ENCODE measurements at regions not wholly inside any gene's neighbourhood (a gene's known extent, or its start where the extent isn't known, plus 50 kb on each side); places are given as distances from the start of the nearest gene placed in this dataset.

GRCh38 chr9:113823421-113823820 lies 52.7 kb upstream of the ZNF618 start:
- Histone ChIP-seq H3K18ac (ENCODE audit: extremely low read depth, low read length) (no peak overlapping the region), H3K9me3 (ENCODE audit: insufficient read depth in 2 of 2, low read depth in 1 of 2, low read length in 1 of 2) (no peaks in the 10 kb centered on the region), H3K27me3 (replicated peaks in 1 of 4; ENCODE audit: control insufficient read depth in 3 of 4, extremely low read depth in 1 of 4, insufficient read depth in 3 of 4, low read length in 3 of 4) (no peaks in the 10 kb centered on the region), H3K36me3 (ENCODE audit: control insufficient read depth in 2 of 4, insufficient read depth in 4 of 4, low read length in 3 of 4) (no peaks in the 10 kb centered on the region), H4K20me1 (replicated peaks in 1 of 2; ENCODE audit: control insufficient read depth in 1 of 2, insufficient read depth in 2 of 2, low read length in 2 of 2) (no peaks in the 10 kb centered on the region), H3K27ac (ENCODE audit: low read depth, low read length) (no peak overlapping the region), H3K23me2 (ENCODE audit: low read depth, low read length) (no peaks in the 10 kb centered on the region), H2BK5ac (ENCODE audit: low read depth, low read length) (no peak overlapping the region), H3K79me2 (ENCODE audit: control insufficient read depth in 1 of 2, insufficient read depth in 2 of 2, low read length in 2 of 2) (no peaks in the 10 kb centered on the region), H3K23ac (ENCODE audit: insufficient read length) (no peak overlapping the region), H3K56ac (replicated peaks; ENCODE audit: insufficient read length, low read depth, low read length) (no peak overlapping the region), H3K14ac (ENCODE audit: insufficient read length) (no peak overlapping the region), H2AK5ac (ENCODE audit: low read depth, low read length) (no peak overlapping the region), H4K5ac (ENCODE audit: insufficient read length, low read depth, low read length) (no peak overlapping the region), H3K4me3 (ENCODE audit: extremely low read depth in 1 of 4, insufficient read depth in 2 of 4, low read depth in 3 of 4, low read length in 4 of 4) (no peak overlapping the region), H2AFZ (ENCODE audit: low read length) (no peak overlapping the region), H3K4ac (replicated peaks; ENCODE audit: insufficient read length, low read depth, low read length) (no peak overlapping the region), H3K4me2 (ENCODE audit: insufficient read depth in 1 of 2, low read depth in 2 of 2, low read length in 2 of 2) (no peak overlapping the region), H4K91ac (replicated peaks; ENCODE audit: insufficient read length, low read length) (no peak overlapping the region), H2BK12ac (ENCODE audit: low read depth, low read length) (no peak overlapping the region), H3K79me1 (ENCODE audit: low read depth, low read length) (no peaks in the 10 kb centered on the region), H2BK20ac (ENCODE audit: low read length) (no peak overlapping the region), H2BK15ac (ENCODE audit: low read length) (no peak overlapping the region), H4K8ac (ENCODE audit: extremely low read depth, insufficient read depth, low read length) (no peak overlapping the region), H3K9ac (replicated peaks in 1 of 4; ENCODE audit: extremely low read depth in 1 of 4, low read depth in 3 of 4, low read length in 3 of 4) (no peak overlapping the region), H2BK120ac (replicated peaks; ENCODE audit: low read depth, low read length) (no peak overlapping the region), H3K4me1 (replicated peaks in 1 of 4; ENCODE audit: control insufficient read depth in 3 of 4, insufficient read depth in 4 of 4, low read length in 3 of 4) (no peaks in the 10 kb centered on the region)
- POLR2A ChIA-PET (ENCODE audit: partially characterized antibody), result no interaction called here
- DNase-seq (ENCODE audit: low read depth in 1 of 2, low spot score in 2 of 2), result no peak
- WGBS, 2 experiments (ENCODE audit: extremely low coverage in 1 of 2, insufficient coverage in 1 of 2, insufficient read length in 1 of 2, insufficient replicate concordance in 2 of 2, low coverage in 1 of 2, low lambda C conversion rate in 2 of 2, missing lambda C conversion rate in 1 of 2), result 100% methylated on average over 1 of the region's 1 CpG; no CpG with 5 or more reads in 1 of the 2 experiments
- FAIRE-seq, result no peak
- CTCF ChIA-PET (ENCODE audit: partially characterized antibody), result interaction anchor here (0.6 to 1.7 kb wide), 2 partner anchors 13 to 36 kb away, joined by 3 to 5 read pairs; no protein-coding TSS in a partner anchor
- TF ChIP-seq NANOG (IDR thresholded peaks at IDR 0.05; ENCODE audit: insufficient read depth, low read depth, low read length, poor library complexity, severe bottlenecking) (no peak), CTBP2 (IDR thresholded peaks at IDR 0.05; ENCODE audit: borderline replicate concordance, insufficient read depth, insufficient read length, low read length) (no peak), MAFK (IDR thresholded peaks at IDR 0.05; ENCODE audit: low read depth, low read length) (no peak), SIX5 (IDR thresholded peaks at IDR 0.05; ENCODE audit: low read depth, low read length) (no peak), BCL11A (IDR thresholded peaks at IDR 0.05; ENCODE audit: low read depth in 2 of 2, low read length in 2 of 2) (no peak), EGR1 (IDR thresholded peaks at IDR 0.05; ENCODE audit: borderline replicate concordance, low read depth, low read length) (no peak), RFX5 (IDR thresholded peaks at IDR 0.05; ENCODE audit: borderline replicate concordance, low read depth, low read length) (no peak), TCF12 (IDR thresholded peaks at IDR 0.05; ENCODE audit: low read depth, low read length) (no peak), CBX5 (IDR thresholded peaks at IDR 0.05; ENCODE audit: low read depth, low read length) (no peak), CTCF (IDR thresholded peaks at IDR 0.05; ENCODE audit: control extremely low read depth in 1 of 3, insufficient read depth in 1 of 3, low read depth in 1 of 3, low read length in 3 of 3) (no peak), CHD1 (IDR thresholded peaks at IDR 0.05; ENCODE audit: low read depth, low read length) (no peak), MAX (IDR thresholded peaks at IDR 0.05) (no peak), JUND (IDR thresholded peaks at IDR 0.05; ENCODE audit: low read length) (no peak)
